ENCODE measurements at regions not wholly inside any gene's neighbourhood (a gene's known extent, or its start where the extent isn't known, plus 50 kb on each side); places are given as distances from the start of the nearest gene placed in this dataset.

GRCh38 chr20:4305091-4305490 lies 56.0 kb upstream of the ADRA1D start:
- no peak for FAIRE-seq

More at GRCh38 chr20:4305091-4305490, 56.0 kb upstream of the ADRA1D start:
- intact Hi-C loops (cut with micrococcal nuclease) (no loop called here), dilution Hi-C loops (cut with MboI; ENCODE audit: extremely low pct_ligation_motif_present, low sequenced_read_pairs) (no loop called here)
- Histone ChIP-seq H3K27ac (ENCODE audit: insufficient read depth, low read depth, low read length) (no peak overlapping the region), H3K27me3 (ENCODE audit: control insufficient read depth in 2 of 2, insufficient read depth in 2 of 2, low read length in 2 of 2) (peaks cover 3 to 6% of the 10 kb centered on the region in 2 experiments), H3K79me2 (ENCODE audit: control insufficient read depth, insufficient read depth, low read length) (no peaks in the 10 kb centered on the region), H3K9ac (replicated peaks; ENCODE audit: extremely low read depth, insufficient read depth, low read length) (no peak overlapping the region), H3K9me3 (replicated peaks; ENCODE audit: control insufficient read depth, insufficient read depth, low read length) (no peaks in the 10 kb centered on the region), H3K36me3 (ENCODE audit: control insufficient read depth in 2 of 2, extremely low read depth in 1 of 2, insufficient read depth in 2 of 2, low read length in 2 of 2) (no peaks in the 10 kb centered on the region), H3K4me1 (ENCODE audit: control insufficient read depth, extremely low read depth, insufficient read depth, low read length) (no peaks in the 10 kb centered on the region), H3K4me3 (replicated peaks in 1 of 3; ENCODE audit: insufficient read depth in 1 of 3, low read depth in 1 of 3, low read length in 3 of 3) (no peak overlapping the region), H3K4me2 (ENCODE audit: insufficient read depth, low read length) (no peak overlapping the region), H3K9me1 (replicated peaks; ENCODE audit: control insufficient read depth, extremely low read depth, insufficient read depth, low read length) (no peaks in the 10 kb centered on the region), H2AFZ (ENCODE audit: low read depth, low read length) (no peak overlapping the region), H4K20me1 (replicated peaks; ENCODE audit: control insufficient read depth, extremely low read depth, insufficient read depth, low read length) (no peaks in the 10 kb centered on the region)
- ChIA-PET POLR2A (no interaction called here), CTCF (interaction anchor here (0.9 kb wide), 1 partner anchor 48 kb away, joined by 3 read pairs; no protein-coding TSS in a partner anchor)
- no peak for DNase-seq (ENCODE audit: low read depth, low spot score)
- TF ChIP-seq CTCF (IDR thresholded peaks at IDR 0.05; ENCODE audit: extremely low read depth in 1 of 2, insufficient read depth in 1 of 2, low read depth in 1 of 2, low read length in 2 of 2) (no peak), MYC (IDR thresholded peaks at IDR 0.05; ENCODE audit: low read depth, low read length) (no peak), POLR2A (IDR thresholded peaks at IDR 0.05; ENCODE audit: low read depth, low read length) (no peak), FOS (IDR thresholded peaks at IDR 0.05; ENCODE audit: borderline replicate concordance, insufficient read depth, low read length) (no peak), JUN (IDR thresholded peaks at IDR 0.05; ENCODE audit: borderline replicate concordance, insufficient read depth, insufficient read length, low read depth) (no peak), MAX (IDR thresholded peaks at IDR 0.05; ENCODE audit: insufficient read depth, insufficient read length) (no peak)
- BruUV-seq (replicated peaks), result no TSS peak
